Muscle of leg (tissue), 3 donors: ENCODE measurements at regions not wholly inside any gene's neighbourhood (a gene's known extent, or its start where the extent isn't known, plus 50 kb on each side); places are given as distances from the start of the nearest gene placed in this dataset.
"Not testable (repeated sequence)": the region's sequence is repeated elsewhere in the genome, so short reads cannot be mapped to it uniquely, and the experiment has no call there.

Source experiments
- DNase-seq: peaks from one replicate; pipeline ENCODE4 v3.0.0; 2013
- H3K27ac ChIP-seq: one replicate; pipeline ENCODE4 v1.5.1; 2013; ENCODE audit warnings: mild to moderate bottlenecking, low read length, control low read depth
- H3K27me3 ChIP-seq: one replicate; pipeline ENCODE4 v1.6.1; 2013; ENCODE audit warnings: low read length; ENCODE audit not compliant: control insufficient read depth, insufficient read depth
- H3K36me3 ChIP-seq: one replicate; pipeline ENCODE4 v1.6.1; 2013; ENCODE audit warnings: low read length; ENCODE audit not compliant: control insufficient read depth, insufficient read depth
- H3K4me1 ChIP-seq: one replicate; pipeline ENCODE4 v1.6.1; 2013; ENCODE audit warnings: low read length; ENCODE audit not compliant: control insufficient read depth, insufficient read depth
- H3K4me3 ChIP-seq: one replicate; pipeline ENCODE4 v1.5.1; 2013; ENCODE audit warnings: low read length, control low read depth
- H3K9me3 ChIP-seq: replicated peaks from 2 replicates; pipeline ENCODE4 v1.6.1; 2013; ENCODE audit warnings: low read depth, low read length; ENCODE audit not compliant: control insufficient read depth
- WGBS: methylation state at CpG from one replicate; pipeline ENCODE4 v1.1.5; 2013; ENCODE audit warnings: missing lambda C conversion rate; ENCODE audit not compliant: insufficient coverage; 5-methylcytosine and 5-hydroxymethylcytosine counted together

DNA sequence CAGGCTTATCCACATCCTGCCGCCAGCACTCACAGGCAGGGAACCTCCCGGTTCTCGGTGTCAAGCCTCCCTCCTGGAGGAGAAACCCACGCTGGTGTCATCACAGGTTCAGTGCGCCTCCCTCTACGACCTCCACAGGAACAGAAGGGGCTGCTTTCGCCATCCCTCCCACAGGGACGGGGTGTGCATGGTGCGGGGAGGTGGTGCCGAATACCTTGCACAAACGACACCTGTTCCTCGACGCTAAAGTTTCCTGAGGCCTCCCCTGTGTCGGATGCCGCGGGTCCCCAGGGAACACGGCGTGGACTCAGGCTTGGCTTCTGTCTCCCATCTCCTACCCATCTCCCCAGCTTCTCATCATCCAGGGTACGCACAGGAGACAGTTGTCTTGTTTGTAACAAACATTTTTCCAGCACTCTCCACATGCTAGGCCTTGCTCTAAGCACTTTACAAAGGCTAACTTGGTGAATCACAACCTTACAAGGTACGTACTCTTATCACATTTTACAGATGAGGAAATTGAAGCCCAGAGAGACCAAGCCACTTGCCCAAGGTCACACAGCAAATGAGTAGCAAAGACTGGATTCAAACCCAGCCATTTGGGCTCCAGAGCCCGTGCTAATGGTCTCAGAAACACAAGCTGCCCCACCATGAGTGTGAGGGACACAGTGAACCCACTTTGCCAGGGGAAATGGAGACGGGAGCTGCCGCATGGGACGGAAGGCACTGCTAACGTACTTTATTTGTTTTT is 271.6 kb downstream of the C16orf95 start:
- WGBS, result 71% methylated on average over 18 of the region's 25 CpGs
- Histone ChIP-seq H3K9me3 (no peaks in the 10 kb centered on the region), H3K4me3 (no peak overlapping the region), H3K36me3 (no peaks in the 10 kb centered on the region), H3K4me1 (peaks cover 5% of the 10 kb centered on the region), H3K27ac (no peak overlapping the region), H3K27me3 (peaks cover 59% of the 10 kb centered on the region)
- no peak for DNase-seq

DNA sequence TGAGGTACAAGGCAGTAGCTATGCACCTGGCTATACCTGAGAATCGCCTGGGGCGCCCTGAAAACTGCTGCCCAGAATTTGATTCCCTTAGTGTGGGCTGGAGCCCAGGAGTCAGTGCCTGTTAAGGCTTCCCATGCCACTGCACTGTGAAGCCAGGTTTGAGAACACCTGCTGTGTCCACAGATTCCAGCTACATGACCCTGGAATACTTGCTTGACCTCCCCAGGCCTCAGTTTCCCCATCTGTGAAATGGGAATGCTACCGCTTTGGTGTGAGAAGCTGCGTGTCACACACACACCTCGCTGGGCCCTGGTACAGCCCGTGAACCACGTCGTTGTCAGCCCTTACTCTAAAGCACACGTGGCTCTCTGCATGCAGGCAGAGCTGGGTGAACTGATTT is 271.0 kb downstream of the C16orf95 start:
- H3K27ac ChIP-seq, result no peak overlapping the region
- DNase-seq, result no peak
- H3K4me1 ChIP-seq, result peaks cover 5% of the 10 kb centered on the region
- no peak overlapping the region for H3K4me3 ChIP-seq
- 82% methylated on average over 9 of the region's 9 CpGs for WGBS
- no peaks in the 10 kb centered on the region for H3K36me3 ChIP-seq
- H3K27me3 ChIP-seq, result peaks cover 61% of the 10 kb centered on the region
- no peaks in the 10 kb centered on the region for H3K9me3 ChIP-seq

DNA sequence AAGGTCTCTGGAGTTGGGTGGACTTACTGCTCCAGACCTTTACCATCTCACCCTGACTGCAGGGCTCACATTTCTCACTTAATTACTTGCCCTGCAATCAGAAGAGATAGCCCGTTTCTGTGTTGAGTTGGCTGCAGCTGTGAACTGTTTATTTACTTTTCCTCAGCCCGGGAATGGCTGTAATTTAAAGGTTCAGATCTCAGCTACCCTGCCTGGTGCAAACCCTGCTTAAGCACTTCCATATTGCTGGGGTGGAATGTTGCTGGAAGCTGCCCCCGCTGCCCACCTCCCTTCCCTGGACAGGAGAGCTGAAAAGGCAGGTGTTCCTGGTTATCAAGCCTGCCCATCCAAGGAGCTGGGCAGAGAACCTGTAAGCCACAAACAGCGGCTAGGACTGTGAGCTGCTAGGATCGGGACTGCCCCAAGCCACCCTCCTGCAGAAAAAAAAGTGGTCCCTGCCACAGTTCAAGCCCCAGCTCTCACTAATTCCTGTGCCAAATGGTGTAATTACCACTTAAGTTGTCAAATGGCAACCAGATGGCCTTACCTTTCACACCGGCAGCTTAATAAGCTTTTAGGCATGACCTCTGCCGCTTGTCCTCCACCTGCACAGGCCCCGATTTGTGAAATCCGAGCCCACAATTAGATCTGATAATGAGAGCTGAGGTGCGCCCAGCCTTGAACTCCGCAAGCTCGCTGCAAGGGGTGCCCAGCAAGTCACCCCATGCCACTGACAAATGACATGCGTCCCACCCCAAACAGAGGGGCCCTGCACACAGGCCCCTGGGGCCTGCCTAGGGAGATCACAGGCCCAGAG is 269.8 kb downstream of the C16orf95 start:
- 50% methylated on average over 8 of the region's 13 CpGs for WGBS
- DNase-seq, result no peak
- Histone ChIP-seq H3K27ac (no peak overlapping the region), H3K36me3 (no peaks in the 10 kb centered on the region), H3K4me3 (no peak overlapping the region), H3K9me3 (no peaks in the 10 kb centered on the region), H3K27me3 (peaks cover 56% of the 10 kb centered on the region), H3K4me1 (peaks cover 5% of the 10 kb centered on the region)

DNA sequence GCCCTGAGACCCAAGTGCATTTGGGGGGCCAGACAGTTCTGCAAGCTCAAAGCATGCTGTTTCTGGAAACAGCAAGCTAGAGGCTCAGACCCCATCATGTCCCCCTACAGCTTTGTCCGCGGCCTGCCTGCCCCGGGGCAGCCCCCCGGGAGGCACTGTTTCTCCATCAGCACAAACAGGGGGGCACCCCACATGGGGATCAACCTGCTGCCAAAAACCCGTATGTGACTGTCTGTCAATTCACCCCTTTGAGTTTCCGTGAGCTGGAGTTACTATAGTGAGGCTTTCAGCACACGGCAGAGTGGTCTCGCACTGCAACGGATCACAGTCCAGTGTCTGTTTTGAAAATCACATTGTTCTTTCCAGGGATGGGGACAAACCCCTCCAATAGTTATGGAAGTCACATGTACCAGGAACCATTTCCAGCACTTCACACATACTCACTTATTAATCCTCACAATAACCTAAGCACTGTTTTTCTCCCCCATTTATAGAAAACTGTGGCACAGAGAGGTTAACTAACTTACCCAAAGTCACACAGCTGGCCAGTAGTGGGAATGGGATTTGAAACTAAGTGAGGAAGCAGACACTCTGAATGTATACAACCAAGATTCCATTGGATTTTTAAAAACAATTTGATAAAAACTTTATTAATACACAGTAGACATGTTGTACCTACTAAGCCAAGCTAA is 269.0 kb downstream of the C16orf95 start:
- 51% methylated on average over 9 of the region's 9 CpGs for WGBS
- Histone ChIP-seq H3K36me3 (no peaks in the 10 kb centered on the region), H3K27me3 (peaks cover 52% of the 10 kb centered on the region), H3K9me3 (no peaks in the 10 kb centered on the region), H3K4me3 (no peak overlapping the region), H3K27ac (no peak overlapping the region), H3K4me1 (peaks cover 5% of the 10 kb centered on the region)
- DNase-seq, result no peak

DNA sequence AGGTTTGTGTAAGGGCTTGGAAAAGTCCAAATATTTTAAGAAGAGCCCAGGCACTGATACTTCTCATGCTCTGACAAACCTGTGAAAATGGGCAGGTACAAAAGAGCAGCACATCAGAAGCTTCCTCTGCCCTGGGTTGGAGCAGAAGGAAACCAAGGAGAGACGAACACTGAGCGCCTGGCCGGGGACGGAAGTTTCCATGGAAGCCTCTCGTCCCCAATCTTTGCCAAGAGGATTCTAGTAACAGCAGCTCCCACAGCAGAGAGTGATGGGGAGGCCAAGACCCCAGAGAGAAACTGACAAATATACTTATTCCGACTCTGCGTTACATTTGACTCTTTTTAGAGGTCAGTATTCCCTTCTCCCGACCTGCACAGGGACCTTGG is 268.5 kb downstream of the C16orf95 start:
- Histone ChIP-seq H3K4me1 (no peaks in the 10 kb centered on the region), H3K4me3 (no peak overlapping the region), H3K27me3 (peaks cover 53% of the 10 kb centered on the region), H3K27ac (no peak overlapping the region), H3K36me3 (no peaks in the 10 kb centered on the region), H3K9me3 (peaks cover 2% of the 10 kb centered on the region)
- DNase-seq, result peak; percentile 66
- WGBS, result 20% methylated on average over 5 of the region's 8 CpGs

DNA sequence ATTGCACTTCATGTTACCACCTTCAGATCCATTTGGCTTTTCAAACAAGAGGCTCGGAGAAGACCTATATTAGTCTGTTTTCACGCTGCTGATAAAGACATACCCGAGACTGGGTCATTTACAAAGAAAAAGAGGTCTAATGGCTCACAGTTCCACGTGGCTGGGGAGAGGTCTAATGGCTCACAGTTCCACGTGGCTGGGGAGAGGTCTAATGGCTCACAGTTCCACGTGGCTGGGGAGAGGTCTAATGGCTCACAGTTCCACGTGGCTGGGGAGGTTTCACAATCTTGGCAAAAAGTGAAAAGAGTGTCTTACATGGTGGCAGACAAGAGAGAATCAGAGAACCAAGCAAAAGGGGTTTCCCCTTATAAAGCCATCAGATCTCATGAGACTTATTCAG is 268.0 kb downstream of the C16orf95 start:
- not testable (repeated sequence) for DNase-seq, H3K4me1 ChIP-seq, H3K36me3 ChIP-seq, H3K4me3 ChIP-seq, H3K27ac ChIP-seq, H3K9me3 ChIP-seq
- peaks cover 54% of the 10 kb centered on the region for H3K27me3 ChIP-seq
- whole genome bisulfite sequencing, result 74% methylated on average over 5 of the region's 7 CpGs

DNA sequence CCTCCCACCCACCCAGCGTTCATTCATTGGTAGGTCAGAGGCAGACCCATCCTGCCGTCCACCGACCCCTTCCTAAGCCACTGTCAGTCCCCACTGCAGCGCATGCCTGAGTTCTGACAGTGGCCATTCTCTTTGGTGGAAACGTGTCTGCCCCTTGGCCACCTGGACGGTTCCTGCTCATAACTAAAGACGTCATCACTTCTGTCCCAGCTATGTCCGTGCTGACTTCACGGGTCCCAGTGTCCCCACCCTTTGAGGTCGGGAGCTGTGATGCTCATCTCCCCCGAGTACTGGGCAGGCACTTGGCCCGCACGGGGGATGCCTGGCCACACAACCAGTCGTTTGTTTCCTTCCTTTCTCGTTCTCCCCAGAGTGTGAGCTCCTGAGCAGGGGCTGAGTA is 267.1 kb downstream of the C16orf95 start:
- Histone ChIP-seq H3K4me1 (no peaks in the 10 kb centered on the region), H3K36me3 (no peaks in the 10 kb centered on the region), H3K27me3 (peaks cover 50% of the 10 kb centered on the region), H3K27ac (no peak overlapping the region), H3K9me3 (peaks cover 6% of the 10 kb centered on the region), H3K4me3 (no peak overlapping the region)
- DNase-seq, result no peak
- 67% methylated on average over 14 of the region's 15 CpGs for WGBS

DNA sequence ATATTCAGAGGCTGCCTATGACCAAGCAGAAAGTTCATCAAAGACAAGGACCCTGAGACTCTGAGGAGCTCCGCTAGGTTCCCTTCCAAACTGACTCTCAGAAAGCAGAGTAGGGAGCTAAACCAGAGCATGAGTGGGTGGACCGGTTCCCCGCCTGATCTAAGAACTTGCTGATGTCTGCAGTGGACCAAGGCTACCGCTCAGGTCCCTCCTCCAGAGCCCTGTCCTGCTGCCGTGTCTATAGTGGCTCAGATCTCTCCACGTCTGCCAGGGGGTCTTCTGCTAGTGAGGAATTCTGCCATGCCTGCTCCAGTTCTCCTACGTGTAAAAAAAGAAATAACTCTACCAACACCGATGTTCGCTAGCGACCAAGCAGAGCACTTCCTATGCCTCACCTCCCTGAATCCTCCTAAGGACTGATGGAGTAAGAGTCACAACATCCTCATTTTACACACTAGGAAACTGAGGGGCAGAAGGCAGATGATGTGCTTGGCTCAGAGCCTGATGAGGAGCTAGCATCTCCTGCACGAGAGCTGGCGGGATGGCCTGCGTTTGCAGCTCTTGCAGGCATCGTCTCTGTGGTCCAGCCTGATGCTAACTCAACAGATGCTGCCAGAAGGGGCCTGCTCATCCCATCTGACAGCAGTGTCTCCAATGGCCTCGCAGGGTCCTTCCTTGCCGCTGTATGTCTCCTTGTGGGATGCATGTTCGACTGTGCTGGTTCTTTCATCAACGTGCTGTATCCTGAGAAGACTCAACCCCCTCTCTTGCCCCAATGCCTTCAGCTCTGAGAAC is 265.5 kb downstream of the C16orf95 start:
- peaks cover 51% of the 10 kb centered on the region for H3K27me3 ChIP-seq
- H3K4me3 ChIP-seq, result no peak overlapping the region
- 64% methylated on average over 13 of the region's 18 CpGs for WGBS

DNA sequence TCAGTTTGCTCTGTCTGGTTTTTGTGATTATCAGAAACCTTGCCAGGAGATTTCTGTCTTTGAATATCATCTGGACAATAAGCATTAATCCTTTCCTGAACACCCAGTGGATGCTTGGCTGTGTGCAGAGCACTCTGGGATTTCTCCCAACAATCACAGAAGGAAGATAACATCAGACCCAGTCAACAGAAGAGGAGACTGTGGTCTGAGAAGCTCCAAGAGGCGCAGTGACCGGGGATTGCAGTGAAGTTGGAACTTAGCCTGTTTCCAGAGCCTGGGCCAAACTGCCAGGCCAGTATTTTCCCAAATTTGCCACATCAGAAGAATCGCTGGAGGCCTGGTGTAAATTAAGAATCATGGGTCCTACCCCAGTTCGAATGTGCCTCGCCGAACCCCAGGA is 264.7 kb downstream of the C16orf95 start:
- Histone ChIP-seq H3K27me3 (peaks cover 50% of the 10 kb centered on the region), H3K9me3 (peaks cover 6% of the 10 kb centered on the region), H3K4me1 (no peaks in the 10 kb centered on the region), H3K36me3 (no peaks in the 10 kb centered on the region), H3K27ac (no peak overlapping the region), H3K4me3 (no peak overlapping the region)
- WGBS, result 33% methylated on average over 1 of the region's 6 CpGs
- DNase-seq, result no peak

More for the DNA sequence above, 265.5 kb downstream of the C16orf95 start:
- no peak for DNase-seq
- Histone ChIP-seq H3K27ac (no peak overlapping the region), H3K36me3 (no peaks in the 10 kb centered on the region), H3K4me1 (no peaks in the 10 kb centered on the region), H3K9me3 (peaks cover 6% of the 10 kb centered on the region)
